ENCODE measurements at regions not wholly inside any gene's neighbourhood (a gene's known extent, or its start where the extent isn't known, plus 50 kb on each side); places are given as distances from the start of the nearest gene placed in this dataset.
"Not testable (repeated sequence)": the region's sequence is repeated elsewhere in the genome, so short reads cannot be mapped to it uniquely, and the experiment has no call there.

DNA sequence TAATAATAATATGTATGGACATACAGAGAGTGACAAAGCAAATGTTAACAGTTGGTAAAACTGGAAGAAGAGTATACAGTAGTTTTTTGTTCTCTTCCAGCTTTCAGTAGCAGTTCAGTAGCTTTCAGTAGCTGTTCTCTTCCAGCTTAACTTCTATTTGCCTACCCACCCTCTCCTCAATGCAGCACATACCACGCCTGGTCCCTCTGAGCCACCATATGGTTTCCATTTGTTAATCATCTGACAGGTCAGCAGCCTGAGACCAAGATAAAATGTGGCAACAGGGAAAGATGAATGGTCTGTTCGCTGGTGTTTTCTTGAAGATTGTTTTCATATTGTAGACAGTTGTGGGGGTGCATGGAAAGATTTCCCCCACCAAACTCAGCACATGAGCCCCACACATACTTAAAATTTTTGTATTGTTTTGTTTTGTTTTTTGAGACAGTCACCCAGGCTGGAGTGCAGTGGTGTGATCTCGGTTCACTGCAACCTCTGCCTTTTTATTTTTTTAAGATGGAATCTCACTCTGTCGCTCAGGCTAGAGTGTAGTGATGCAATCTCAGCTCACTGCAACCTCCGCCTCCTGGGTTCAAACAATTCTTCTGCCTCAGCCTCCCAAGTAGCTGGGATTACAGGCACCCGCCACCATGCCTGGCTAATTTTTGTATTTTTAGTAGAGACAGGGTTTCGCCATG is 56.8 kb downstream of the ATP6V0E2 start:
- DNase-seq (ENCODE audit: low spot score): not testable (repeated sequence)

DNA sequence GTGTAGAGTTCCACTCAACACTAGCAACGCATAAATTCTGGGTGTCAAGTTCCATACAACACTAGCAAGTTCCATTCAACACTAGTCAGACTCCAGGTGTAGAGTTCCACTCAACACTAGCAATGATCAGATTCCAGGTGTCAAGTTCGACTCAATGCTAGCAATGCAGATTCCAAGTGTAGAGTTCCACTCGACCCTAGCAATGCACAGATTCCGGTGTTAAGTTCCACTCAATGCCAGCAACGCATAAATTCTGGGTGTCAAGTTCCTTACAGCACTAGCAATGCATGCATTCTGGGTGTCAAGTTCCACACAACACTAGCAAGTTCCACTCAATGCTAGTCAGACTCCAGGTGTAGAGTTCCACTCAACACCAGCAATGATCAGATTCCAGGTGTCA is 60.0 kb downstream of the ATP6V0E2 start:
- DNase-seq (ENCODE audit: low spot score): not testable (repeated sequence)

DNA sequence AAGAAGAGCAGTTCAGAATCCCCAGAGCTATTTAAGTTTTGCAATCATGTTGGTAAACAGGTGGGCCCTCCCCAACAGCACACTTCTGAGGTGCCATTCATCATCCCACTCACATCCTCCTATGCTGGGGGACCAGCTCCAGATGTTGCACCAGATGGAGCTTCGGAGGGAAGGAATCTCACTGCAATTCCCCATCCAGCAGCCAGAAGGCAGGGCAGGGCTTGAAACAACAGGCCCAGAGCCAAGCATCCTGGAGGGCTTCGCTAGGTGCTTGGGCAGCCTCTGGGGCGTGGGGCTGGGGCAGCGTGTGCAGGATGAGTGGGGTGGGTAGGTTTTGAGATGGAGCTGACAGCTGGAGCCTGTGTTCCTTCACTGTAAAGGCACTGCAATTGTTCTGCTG is 73.6 kb downstream of the ATP6V0E2 start:
- not testable (repeated sequence) for DNase-seq (ENCODE audit: low spot score)

DNA sequence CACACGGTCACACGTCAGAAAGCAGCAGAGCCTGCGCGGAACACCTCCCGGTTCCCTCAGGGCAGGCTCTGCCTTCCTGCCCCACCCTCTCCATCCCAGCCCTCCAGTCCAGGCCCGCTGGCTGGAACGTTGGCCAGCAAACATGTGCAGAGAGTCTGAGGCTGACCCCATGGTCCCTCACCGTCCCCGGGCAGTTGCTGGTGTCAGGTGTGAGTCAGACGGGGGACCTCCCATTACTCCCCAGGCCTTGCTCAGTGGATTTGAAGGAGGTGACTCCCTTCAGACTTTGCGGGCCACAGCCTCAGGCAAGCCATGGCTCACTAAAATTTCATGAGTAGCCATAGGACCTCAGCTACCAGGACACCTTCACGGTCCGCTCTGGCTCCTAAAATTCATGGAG is 74.7 kb downstream of the ATP6V0E2 start:
- DNase-seq (ENCODE audit: low spot score): not testable (repeated sequence)

DNA sequence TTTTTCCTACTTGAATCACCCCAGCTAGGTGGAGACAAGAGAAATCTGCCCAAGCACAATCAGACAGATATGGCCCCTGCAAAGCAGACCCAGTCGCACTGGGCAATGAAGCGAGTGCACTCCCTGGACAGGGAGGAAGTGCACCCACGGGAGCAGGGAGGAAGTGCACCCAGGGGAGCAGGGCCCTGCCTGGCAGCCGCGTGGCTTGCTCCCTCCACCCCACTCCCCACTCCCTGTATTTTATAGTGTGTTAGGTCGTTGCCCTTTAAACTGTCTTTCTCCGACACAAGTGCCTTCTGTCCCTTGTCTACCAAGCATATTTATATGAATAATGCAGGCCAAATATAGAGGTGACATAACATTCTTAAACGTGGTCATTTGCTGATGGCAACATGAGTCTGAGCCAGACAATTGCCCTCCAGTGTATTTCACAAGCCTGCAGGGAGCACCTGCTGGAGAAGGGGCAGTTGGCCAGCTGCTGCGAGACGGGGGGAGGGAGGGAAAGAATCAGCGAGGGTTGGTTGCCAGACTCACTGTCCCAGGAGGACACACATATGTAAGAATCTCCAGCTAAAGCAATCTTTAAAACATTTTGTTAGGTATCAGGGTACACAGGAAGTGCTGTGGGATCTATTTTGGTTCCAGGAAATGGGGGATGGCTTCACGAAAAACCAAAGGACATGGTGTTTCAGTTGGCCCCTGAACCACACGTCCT is 76.3 kb downstream of the ATP6V0E2 start:
- not testable (repeated sequence) for DNase-seq (ENCODE audit: low spot score)

DNA sequence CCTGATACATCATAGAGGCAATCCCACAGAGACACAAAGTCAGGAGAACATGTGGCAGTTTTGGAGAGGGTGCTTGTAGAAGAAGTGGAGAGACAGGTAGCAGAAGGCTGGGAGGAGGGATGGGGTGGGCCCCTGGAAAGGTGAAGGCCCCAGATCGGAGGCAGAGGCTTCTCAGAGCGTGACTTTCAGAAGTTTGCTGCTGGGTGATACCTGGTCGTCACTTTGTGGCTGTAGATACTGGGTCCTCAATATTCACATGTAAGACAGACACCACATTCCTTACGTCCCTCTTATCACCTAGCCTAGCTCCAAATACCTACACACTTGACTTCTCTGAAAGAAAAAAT is 76.8 kb downstream of the ATP6V0E2 start:
- DNase-seq (ENCODE audit: low spot score): not testable (repeated sequence)

DNA sequence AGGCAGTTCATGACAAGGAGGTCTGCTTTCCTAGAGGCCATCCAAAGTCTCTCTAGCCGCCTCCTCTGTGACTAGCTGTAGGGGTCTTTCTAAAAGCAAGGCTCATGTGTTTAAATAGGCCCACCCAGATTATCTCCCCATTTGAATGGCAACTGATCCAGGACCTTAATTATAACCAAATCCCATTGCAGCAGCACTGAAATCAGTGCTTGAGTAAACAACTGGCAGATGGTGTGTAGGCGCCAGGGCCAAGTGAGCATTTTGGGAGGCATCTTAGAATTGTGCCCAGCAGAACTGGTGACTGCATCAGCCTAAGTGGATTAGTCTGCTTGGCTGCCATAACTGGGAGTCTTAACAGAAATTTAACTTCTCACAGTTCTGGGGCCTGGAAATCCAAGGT is 77.8 kb downstream of the ATP6V0E2 start:
- DNase-seq (ENCODE audit: low spot score): not testable (repeated sequence)

DNA sequence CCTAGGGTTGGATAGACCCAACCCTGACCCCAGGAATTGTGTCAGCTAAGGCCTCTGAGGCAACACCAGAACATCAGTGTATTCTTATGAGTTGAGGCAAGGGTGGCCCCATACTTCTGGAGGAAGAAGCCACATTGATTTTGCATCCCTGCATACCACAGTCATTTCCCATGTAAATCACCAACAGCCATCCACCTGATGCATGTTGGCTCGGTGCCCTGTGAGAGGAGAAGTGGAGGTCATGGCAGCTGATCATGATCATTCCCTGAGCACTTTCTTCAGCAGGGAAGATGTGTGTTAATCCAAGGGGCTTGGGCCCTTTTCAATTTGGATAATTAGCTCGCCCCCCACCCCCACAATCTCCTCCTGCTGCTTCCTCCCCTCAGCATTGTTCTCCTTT is 85.1 kb downstream of the ATP6V0E2 start:
- DNase-seq (ENCODE audit: low spot score): not testable (repeated sequence)

DNA sequence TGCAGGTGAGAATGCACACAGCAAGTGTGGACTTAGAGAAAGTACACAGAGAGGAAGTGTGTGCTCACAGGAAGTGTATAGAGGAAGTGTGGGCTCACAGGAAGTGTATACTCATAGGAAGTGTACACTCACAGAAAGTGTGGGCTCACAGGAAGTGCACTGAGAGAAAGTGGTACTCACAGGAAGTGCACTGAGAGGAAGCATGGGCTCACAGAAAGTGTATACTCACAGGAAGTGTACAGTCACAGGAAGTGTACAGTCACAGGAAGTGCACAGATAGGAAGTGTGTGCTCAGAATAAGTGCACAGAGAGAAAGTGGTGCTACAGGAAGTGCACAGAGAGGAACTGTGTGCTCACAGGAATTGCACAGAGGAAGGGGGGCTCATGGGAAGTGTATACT is 87.1 kb downstream of the ATP6V0E2 start:
- not testable (repeated sequence) for DNase-seq (ENCODE audit: low spot score)

DNA sequence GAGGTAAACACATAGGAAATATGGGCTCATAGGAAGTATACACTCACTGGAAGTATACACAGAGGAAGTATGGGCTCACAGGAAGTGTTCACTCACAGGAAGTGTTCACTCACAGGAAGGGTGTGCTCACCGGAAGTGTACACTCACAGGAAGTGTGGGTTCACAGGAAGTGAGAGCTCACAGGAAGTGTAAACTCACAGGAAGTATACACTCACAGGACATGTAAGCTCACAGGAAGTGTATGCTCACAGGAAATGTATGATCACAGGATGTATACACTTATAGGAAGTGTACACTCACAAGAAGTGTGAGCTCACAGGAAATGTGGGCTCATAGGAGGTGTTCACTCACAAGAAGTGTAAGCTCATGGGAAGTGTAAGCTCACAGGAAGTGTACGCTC is 88.1 kb downstream of the ATP6V0E2 start:
- not testable (repeated sequence) for DNase-seq (ENCODE audit: low spot score)

DNA sequence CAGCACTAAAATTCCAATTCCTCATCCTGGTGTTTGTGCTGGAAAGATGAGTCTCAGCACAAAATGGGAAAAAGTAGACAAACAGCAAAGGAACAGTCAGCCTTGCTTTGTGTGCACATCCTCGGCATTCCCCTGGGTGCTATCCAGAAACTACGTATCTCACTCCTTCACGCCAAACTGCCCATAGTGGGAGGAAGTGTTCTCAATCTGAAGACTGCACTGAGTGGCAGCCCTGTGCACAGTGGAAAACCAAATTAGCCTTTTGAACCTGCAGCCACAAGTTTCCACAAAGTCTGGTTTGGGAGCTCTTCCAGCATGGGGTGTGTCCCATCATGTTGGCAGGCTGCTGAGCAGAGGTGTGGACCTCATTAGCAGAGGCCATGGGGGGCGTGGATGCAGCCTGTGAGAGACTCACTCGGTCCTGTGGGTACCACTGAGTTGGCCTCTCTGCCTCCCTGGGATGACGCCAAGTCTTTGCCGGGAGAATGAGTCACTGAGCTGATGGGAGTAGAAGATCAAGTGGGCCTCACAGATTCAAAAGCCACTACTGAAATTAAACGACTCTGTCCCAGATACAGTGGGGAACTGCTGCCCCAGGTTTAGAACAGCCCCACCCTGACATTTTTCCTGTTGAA is 89.0 kb downstream of the ATP6V0E2 start:
- not testable (repeated sequence) for DNase-seq (ENCODE audit: low spot score)

DNA sequence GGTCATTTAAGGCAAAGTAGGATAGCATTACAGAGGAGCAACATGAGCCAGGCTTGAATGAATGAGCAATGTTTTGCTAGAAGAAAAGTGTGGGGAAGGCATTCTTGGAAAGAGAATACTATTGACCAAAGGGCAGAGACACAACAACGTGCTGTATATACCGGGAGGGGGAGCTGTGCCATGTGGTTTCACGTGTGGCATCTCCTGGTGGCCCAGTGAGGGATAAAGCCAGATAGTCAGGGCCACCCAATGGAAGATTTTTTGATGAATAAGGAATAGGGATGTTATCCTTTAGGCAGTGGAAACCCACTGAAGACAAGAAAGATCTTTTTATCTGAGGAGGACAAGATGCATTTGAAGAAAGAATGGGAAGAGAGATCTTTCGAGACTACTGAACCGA is 90.2 kb downstream of the ATP6V0E2 start:
- DNase-seq (ENCODE audit: low spot score): not testable (repeated sequence)

DNA sequence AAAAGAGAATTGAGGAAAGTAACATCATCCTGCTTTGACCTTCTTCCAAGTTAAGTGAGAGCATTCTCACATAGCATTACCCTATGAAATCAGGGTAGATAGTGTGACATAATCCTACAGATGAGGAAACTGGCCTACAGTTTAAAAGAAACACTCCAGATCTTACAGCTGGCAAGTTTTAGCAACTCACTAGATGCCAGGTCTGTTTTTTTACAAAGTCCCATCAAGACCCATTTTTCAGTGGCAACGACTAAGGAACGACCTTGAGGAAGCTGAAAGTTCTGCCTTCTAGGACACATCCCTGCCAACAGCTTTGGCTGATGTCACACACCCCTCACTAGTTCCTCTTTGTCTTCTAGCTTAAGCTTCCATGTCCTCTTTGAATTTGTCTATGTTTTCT is 92.7 kb downstream of the ATP6V0E2 start:
- DNase-seq (ENCODE audit: low spot score): not testable (repeated sequence)

DNA sequence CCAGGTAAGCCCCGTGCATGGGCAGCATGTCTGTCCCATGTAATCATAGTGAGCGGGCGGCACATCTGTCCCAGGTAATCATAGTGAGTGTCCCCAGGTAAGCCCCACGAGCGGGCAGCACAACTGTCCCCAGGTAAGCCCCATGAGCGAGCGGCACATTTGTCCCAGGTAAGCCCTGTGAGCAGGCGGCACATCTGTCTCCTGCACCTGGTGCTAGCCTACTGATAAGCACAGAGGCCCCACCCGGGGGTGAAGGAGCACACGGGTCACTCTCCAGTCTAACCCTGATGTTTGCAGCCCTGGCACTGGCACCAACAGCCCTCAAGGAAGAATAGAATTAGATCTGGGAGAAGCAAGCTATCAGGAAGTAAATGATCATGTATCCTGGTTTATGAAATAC is 99.2 kb downstream of the ATP6V0E2 start:
- DNase-seq (ENCODE audit: low spot score): not testable (repeated sequence)

DNA sequence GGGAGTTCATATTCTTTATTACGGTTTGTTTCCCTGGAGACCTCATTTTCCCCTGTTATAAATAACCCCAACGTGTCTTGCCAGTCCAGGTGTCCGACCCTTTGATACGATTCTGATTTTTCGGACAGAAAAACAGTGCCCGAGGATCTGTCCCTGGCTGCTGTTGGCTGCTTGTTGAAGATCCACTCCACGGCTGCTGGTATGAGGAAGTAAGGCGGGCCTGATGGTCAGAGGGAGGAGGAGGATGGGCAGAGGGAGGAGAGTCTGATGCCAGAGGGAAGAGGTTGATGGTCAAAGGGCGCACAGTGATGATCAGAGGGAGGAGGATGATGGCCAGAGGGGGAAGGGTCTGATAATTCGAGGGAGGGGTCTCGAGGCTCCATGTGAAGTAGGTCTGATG is 99.9 kb downstream of the ATP6V0E2 start:
- DNase-seq (ENCODE audit: low spot score): not testable (repeated sequence)

DNA sequence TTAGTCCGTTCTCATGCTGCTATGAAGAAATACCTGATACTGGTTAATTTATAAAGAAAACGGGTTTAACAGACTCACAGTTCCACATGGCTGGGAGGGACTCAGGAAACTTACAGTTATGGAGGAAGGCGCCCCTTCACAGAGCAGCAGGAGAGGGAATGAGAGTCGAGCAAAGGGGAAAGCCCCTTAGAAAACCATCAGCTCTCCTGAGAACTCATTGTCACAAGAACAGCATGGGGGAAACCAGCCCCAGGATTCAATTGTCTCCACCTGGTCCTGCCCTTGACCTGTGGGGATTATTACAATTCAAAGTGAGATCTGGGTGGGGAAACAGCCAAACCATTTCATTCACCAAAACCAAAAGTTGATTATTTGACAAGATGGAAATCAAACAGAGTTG is 101.8 kb downstream of the ATP6V0E2 start:
- not testable (repeated sequence) for DNase-seq (ENCODE audit: low spot score)

DNA sequence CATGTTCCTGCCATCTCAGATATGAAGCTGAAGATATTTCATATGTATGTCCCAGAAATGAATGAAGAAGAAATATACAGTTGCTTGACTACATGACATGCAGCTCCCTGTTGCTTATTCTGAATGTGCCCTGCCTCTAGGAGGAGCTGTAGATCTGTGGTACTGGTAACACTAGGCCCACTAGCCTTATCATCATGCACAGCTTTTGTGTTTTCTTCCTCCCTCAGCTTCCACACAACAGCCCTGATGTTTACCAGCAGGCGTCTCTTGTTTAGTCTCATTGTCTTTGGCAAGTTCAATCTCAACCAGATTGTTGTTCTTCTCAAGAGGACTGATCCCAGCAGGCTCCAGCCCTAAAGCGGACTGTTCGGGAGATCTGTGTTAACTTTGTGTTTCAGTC is 104.8 kb downstream of the ATP6V0E2 start:
- not testable (repeated sequence) for DNase-seq (ENCODE audit: low spot score)

DNA sequence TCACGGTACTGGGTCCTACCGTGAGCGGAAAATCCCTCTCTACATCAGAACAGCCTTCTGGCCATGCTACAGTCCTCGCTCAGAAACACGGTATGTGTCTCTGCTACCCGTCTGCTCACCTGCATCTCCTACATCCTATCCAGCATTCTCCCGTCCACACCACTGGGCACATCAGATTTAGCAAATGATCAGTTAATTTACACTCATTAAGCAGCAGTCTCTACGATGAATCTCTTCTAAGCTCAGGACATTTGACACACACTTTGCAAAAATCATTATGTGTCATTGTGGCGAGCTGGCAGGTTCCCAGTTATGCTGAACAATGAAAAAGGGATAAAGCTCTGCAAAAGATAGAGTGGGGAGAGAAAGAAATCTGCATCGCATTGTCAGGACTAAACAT is 105.2 kb downstream of the ATP6V0E2 start:
- not testable (repeated sequence) for DNase-seq (ENCODE audit: low spot score)

DNA sequence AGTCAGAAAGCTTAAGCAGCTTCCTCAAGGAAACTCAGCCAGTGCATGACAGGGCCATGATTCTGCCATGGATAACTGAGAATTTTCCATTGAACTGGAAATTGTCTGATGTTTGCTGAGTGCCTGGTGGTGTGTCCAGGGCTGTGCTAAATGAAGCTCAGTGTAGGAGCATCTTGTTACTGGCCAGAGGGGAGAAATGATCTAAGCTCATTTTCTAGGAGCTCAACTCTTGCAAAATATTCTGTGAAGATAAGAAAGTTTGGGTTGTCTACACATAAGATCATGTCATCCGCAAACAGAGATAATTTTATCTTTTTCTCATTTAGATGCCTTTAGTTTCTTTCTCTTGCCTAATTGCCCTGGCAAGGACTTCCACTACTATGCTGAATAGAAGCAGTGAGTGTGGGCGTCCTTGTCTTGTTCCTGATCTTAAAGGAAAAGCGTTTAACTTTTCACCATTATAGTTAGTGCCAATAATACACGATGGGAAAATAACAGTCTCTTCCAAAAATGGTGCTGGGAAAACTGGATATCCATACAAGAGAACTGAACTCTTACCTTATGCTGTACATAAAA is 108.9 kb downstream of the ATP6V0E2 start:
- not testable (repeated sequence) for DNase-seq (ENCODE audit: low spot score)

DNA sequence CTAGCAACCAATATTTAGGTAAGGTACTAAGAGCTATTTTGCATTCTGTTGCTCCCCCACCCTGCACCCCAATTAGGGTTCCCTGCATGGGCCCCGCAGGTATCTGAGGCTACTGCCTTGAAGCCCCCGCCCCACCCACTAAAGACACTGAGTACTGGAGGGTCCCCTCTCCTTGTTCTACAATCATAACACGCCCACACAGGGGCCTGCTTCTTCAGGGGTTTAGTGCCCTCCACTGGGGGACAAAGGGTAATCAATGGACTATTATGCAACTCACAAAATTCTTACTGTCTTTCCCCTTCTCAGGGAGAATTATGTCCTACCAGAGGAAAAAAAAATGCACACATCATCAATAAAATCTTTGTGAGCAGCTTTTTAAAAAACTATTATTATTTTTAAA is 113.1 kb downstream of the ATP6V0E2 start:
- DNase-seq (ENCODE audit: low spot score): not testable (repeated sequence)

DNA sequence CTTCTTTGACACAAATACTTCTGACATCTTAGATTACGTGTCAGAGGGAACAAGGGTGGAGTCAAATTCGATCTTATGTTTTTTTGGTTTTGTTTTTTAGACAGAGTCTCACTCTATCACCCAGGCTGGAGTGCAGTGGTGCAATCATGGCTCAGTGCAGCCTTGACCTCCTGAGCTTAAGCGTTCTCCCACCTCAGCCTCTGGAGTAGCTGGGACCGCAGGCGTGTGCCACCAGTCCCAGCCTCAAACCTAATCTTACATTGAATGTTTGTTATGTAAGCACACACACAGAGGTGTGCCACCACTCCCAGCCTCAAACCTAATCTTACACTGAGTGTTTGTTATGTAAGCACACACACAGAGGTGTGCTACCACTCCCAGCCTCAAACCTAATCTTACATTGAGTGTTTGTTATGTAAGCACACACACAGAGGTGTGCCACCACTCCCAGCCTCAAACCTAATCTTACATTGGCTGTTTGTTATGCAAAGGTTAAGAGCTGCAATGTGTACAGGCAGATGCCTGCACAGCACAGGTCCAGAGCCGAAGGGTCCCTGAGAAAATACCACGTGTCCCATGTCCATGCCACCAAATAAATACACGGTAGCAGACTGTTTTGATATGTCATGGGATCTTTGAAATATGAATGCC is 118.0 kb downstream of the ATP6V0E2 start:
- DNase-seq (ENCODE audit: low spot score): not testable (repeated sequence)

DNA sequence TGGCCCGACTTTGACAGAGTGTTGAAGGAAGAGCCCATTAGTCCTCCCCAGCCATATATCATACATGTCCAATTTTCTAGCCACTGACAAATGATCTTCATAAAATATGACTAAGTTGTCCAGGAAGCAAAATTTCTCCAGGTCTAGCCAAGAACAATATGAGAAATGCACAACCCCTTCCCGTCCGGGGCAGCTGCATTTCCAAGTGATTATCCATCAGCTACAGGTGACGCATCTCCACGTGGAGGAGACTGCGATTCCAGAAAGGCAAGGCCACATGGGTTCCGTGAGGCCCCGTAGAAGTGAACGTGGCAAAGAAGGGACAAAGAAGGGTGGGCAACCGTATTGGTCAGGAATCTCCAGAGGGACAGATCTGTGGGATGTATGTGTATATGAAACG is 118.6 kb downstream of the ATP6V0E2 start:
- DNase-seq (ENCODE audit: low spot score): not testable (repeated sequence)
